ENCODE measurements at regions not wholly inside any gene's neighbourhood (a gene's known extent, or its start where the extent isn't known, plus 50 kb on each side); places are given as distances from the start of the nearest gene placed in this dataset.

GRCh38 chr6:92770540-92770939, 648.8 kb downstream of the EPHA7 start:
- no peaks in the 10 kb centered on the region for H3K9me3 ChIP-seq
- DNase-seq (ENCODE audit: low spot score) (no peak), ATAC-seq (ENCODE audit: insufficient number of reproducible peaks, low FRiP score, low read depth) (no peak)
- no peaks in the 10 kb centered on the region for H3K4me1 ChIP-seq (ENCODE audit: control insufficient read depth in 1 of 2, low read depth in 2 of 2)
- TF ChIP-seq CTCF (IDR thresholded peaks at IDR 0.05) = no peak
- H3K36me3 ChIP-seq = no peaks in the 10 kb centered on the region
- H3K27me3 ChIP-seq (replicated peaks; ENCODE audit: insufficient read depth) = no peaks in the 10 kb centered on the region
- H3K27ac ChIP-seq = no peak overlapping the region
- no peak overlapping the region for H3K4me3 ChIP-seq

GRCh38 chr6:92767101-92767500, 652.3 kb downstream of the EPHA7 start:
- no peak for DNase-seq (ENCODE audit: low spot score)
- Histone ChIP-seq H3K36me3 (no peaks in the 10 kb centered on the region), H3K9me3 (no peaks in the 10 kb centered on the region), H3K27me3 (replicated peaks; ENCODE audit: insufficient read depth) (no peaks in the 10 kb centered on the region), H3K4me1 (ENCODE audit: control insufficient read depth in 1 of 2, low read depth in 2 of 2) (peaks cover 0 to 6% of the 10 kb centered on the region in 2 donors), H3K27ac (no peak overlapping the region), H3K4me3 (no peak overlapping the region)
- ATAC-seq (ENCODE audit: insufficient number of reproducible peaks, low FRiP score, low read depth) = no peak
- TF ChIP-seq CTCF (IDR thresholded peaks at IDR 0.05) = no peak

GRCh38 chr6:92763680-92764079, 655.7 kb downstream of the EPHA7 start:
- DNase-seq (ENCODE audit: low spot score) (no peak), ATAC-seq (ENCODE audit: insufficient number of reproducible peaks, low FRiP score, low read depth) (no peak)
- TF ChIP-seq CTCF (IDR thresholded peaks at IDR 0.05) = no peak
- Histone ChIP-seq H3K9me3 (no peaks in the 10 kb centered on the region), H3K4me1 (ENCODE audit: control insufficient read depth in 1 of 2, low read depth in 2 of 2) (peaks cover 0 to 6% of the 10 kb centered on the region in 2 donors), H3K36me3 (no peaks in the 10 kb centered on the region), H3K4me3 (no peak overlapping the region), H3K27me3 (replicated peaks; ENCODE audit: insufficient read depth) (no peaks in the 10 kb centered on the region), H3K27ac (no peak overlapping the region)

GRCh38 chr6:92763274-92763584, 656.1 kb downstream of the EPHA7 start:
- Histone ChIP-seq H3K27me3 (replicated peaks; ENCODE audit: insufficient read depth) (no peaks in the 10 kb centered on the region), H3K27ac (no peak overlapping the region), H3K9me3 (no peaks in the 10 kb centered on the region), H3K4me1 (ENCODE audit: control insufficient read depth in 1 of 2, low read depth in 2 of 2) (peaks cover 0 to 6% of the 10 kb centered on the region in 2 donors), H3K36me3 (no peaks in the 10 kb centered on the region), H3K4me3 (no peak overlapping the region)
- TF ChIP-seq CTCF (IDR thresholded peaks at IDR 0.05) = no peak
- ATAC-seq (ENCODE audit: insufficient number of reproducible peaks, low FRiP score, low read depth) (no peak), DNase-seq (ENCODE audit: low spot score) (no peak)

GRCh38 chr6:92762443-92763273, 656.7 kb downstream of the EPHA7 start:
- Histone ChIP-seq H3K36me3 (no peaks in the 10 kb centered on the region), H3K9me3 (no peaks in the 10 kb centered on the region), H3K4me3 (no peak overlapping the region), H3K27ac (no peak overlapping the region), H3K27me3 (replicated peaks; ENCODE audit: insufficient read depth) (no peaks in the 10 kb centered on the region), H3K4me1 (ENCODE audit: control insufficient read depth in 1 of 2, low read depth in 2 of 2) (peaks cover 0 to 6% of the 10 kb centered on the region in 2 donors)
- DNase-seq (ENCODE audit: low spot score) (no peak), ATAC-seq (ENCODE audit: insufficient number of reproducible peaks, low FRiP score, low read depth) (no peak)
- no peak for TF ChIP-seq CTCF (IDR thresholded peaks at IDR 0.05)

All from thoracic aorta (tissue), 2 donors.